HG03565 (cell line): ENCODE measurements at regions not wholly inside any gene's neighbourhood (a gene's known extent, or its start where the extent isn't known, plus 50 kb on each side); places are given as distances from the start of the nearest gene placed in this dataset.

Source experiments
- ATAC-seq: cut with Tn5 transposase; IDR thresholded peaks from one replicate; pipeline ENCODE4 v1.9.1; 2021; ENCODE audit warnings: mild to moderate bottlenecking, moderate library complexity; ENCODE audit not compliant: unreplicated experiment

- no peak for ATAC-seq
Observed at GRCh38 chr3:30201715-30202114, 404.7 kb upstream of the TGFBR2 start.

GRCh38 chr3:30203301-30203700 is 403.1 kb upstream of the TGFBR2 start:
- ATAC-seq: no peak

GRCh38 chr3:30204126-30204525 is 402.3 kb upstream of the TGFBR2 start:
- ATAC-seq: no peak

GRCh38 chr3:30206051-30206450 is 400.4 kb upstream of the TGFBR2 start:
- no peak for ATAC-seq

- no peak for ATAC-seq
Observed at GRCh38 chr3:30221619-30222018, 384.8 kb upstream of the TGFBR2 start.

- no peak for ATAC-seq
Observed at GRCh38 chr3:30222441-30222840, 384.0 kb upstream of the TGFBR2 start.

GRCh38 chr3:30225021-30225420 is 381.4 kb upstream of the TGFBR2 start:
- no peak for ATAC-seq

- no peak for ATAC-seq
Observed at GRCh38 chr3:30226601-30227151, 379.7 kb upstream of the TGFBR2 start.

- ATAC-seq: no peak
Observed at GRCh38 chr3:30227571-30228301, 378.7 kb upstream of the TGFBR2 start.

- no peak for ATAC-seq
Observed at GRCh38 chr3:30228302-30228631, 378.1 kb upstream of the TGFBR2 start.

GRCh38 chr3:30231277-30232141 is 374.9 kb upstream of the TGFBR2 start:
- no peak for ATAC-seq

GRCh38 chr3:30232142-30232541 is 374.3 kb upstream of the TGFBR2 start:
- ATAC-seq: no peak

GRCh38 chr3:30233913-30234646 is 372.3 kb upstream of the TGFBR2 start:
- no peak for ATAC-seq

- ATAC-seq: no peak
Observed at GRCh38 chr3:30236011-30236410, 370.4 kb upstream of the TGFBR2 start.

GRCh38 chr3:30241721-30242120 is 364.7 kb upstream of the TGFBR2 start:
- ATAC-seq: no peak

GRCh38 chr3:30245858-30246622 is 360.4 kb upstream of the TGFBR2 start:
- ATAC-seq: no peak

GRCh38 chr3:30248423-30248822 is 358.0 kb upstream of the TGFBR2 start:
- ATAC-seq: peak; percentile 96

GRCh38 chr3:30252474-30252873 is 353.9 kb upstream of the TGFBR2 start:
- ATAC-seq: no peak

- no peak for ATAC-seq
Observed at GRCh38 chr3:30253832-30254231, 352.6 kb upstream of the TGFBR2 start.

- no peak for ATAC-seq
Observed at GRCh38 chr3:30256474-30256873, 349.9 kb upstream of the TGFBR2 start.
